H1 (cell line): ENCODE measurements at regions not wholly inside any gene's neighbourhood (a gene's known extent, or its start where the extent isn't known, plus 50 kb on each side); places are given as distances from the start of the nearest gene placed in this dataset.

Experiments used
- CTCF ChIA-PET: fragments of 300-600 bp; sonication (Branson Sonifier 250); formaldehyde crosslinking; loops from one replicate; lab custom pipeline; 2021; ENCODE audit not compliant: partially characterized antibody; lab: Charles Lee
- POLR2A ChIA-PET: fragments of 300-600 bp; sonication (Branson Sonifier 250); formaldehyde crosslinking; loops from one replicate; lab custom pipeline; 2021; ENCODE audit warnings: inconsistent platforms; ENCODE audit not compliant: partially characterized antibody; lab: Charles Lee
- DNase-seq, 2 experiments: peaks; one replicate each; pipeline versions ENCODE4 v3.0.0 to v3.0.0-alpha.2; 2010 to 2022; ENCODE audit warnings: low spot score in 2 of 2, low read depth in 1 of 2, mixed read lengths in 1 of 2
- FAIRE-seq: peaks from 2 replicates; lab custom pipeline; 2011; peaks lifted over from hg19 to GRCh38; lab: Jason Lieb, UNC
- H2AFZ ChIP-seq: 2 replicates; pipeline ENCODE4 v1.8.1; 2012; ENCODE audit warnings: low read length, inconsistent platforms
- H2AK5ac ChIP-seq: 2 replicates; pipeline ENCODE4 v1.6.1; 2013; ENCODE audit warnings: low read depth, low read length
- H2BK120ac ChIP-seq: replicated peaks from 2 replicates; pipeline ENCODE3; 2013; ENCODE audit warnings: low read depth, low read length, inconsistent platforms
- H2BK12ac ChIP-seq: 2 replicates; pipeline ENCODE4 v1.6.1; 2013; ENCODE audit warnings: low read depth, low read length
- H2BK15ac ChIP-seq: 2 replicates; pipeline ENCODE4 v1.6.1; 2013; ENCODE audit warnings: low read length
- H2BK20ac ChIP-seq: 2 replicates; pipeline ENCODE4 v1.6.1; 2013; ENCODE audit warnings: low read length
- H2BK5ac ChIP-seq: 2 replicates; pipeline ENCODE4 v1.6.1; 2013; ENCODE audit warnings: low read depth, low read length
- H3K14ac ChIP-seq: 2 replicates; pipeline ENCODE4 v1.6.1; 2013; ENCODE audit warnings: inconsistent platforms; ENCODE audit not compliant: insufficient read length
- H3K18ac ChIP-seq: 2 replicates; pipeline ENCODE4 v1.6.1; 2013; ENCODE audit warnings: low read length; ENCODE audit errors: extremely low read depth
- H3K23ac ChIP-seq: 2 replicates; pipeline ENCODE4 v1.6.1; 2013; ENCODE audit warnings: inconsistent platforms; ENCODE audit not compliant: insufficient read length
- H3K23me2 ChIP-seq: 2 replicates; pipeline ENCODE4 v1.6.1; 2013; ENCODE audit warnings: low read depth, low read length
- H3K27ac ChIP-seq: 2 replicates; pipeline ENCODE4 v1.6.1; 2011; ENCODE audit warnings: low read depth, low read length, inconsistent platforms
- H3K27me3 ChIP-seq, 4 experiments: replicated peaks in 1 of 4; 1 replicate in 1 of 4; 2 replicates in 3 of 4; pipeline versions ENCODE4 v1.6.1 to v1.8.1; 2011 to 2013; ENCODE audit warnings: low read length in 3 of 4, mild to moderate bottlenecking in 3 of 4, inconsistent platforms in 2 of 4, mixed read lengths in 2 of 4, moderate library complexity in 1 of 4; ENCODE audit not compliant: control insufficient read depth in 3 of 4, insufficient read depth in 3 of 4; ENCODE audit errors: extremely low read depth in 1 of 4
- H3K36me3 ChIP-seq, 4 experiments: 2 replicates each; pipeline versions ENCODE4 v1.6.1 to v1.8.1; 2011 to 2013; ENCODE audit warnings: mild to moderate bottlenecking in 4 of 4, low read length in 3 of 4, moderate library complexity in 2 of 4, control low read depth in 1 of 4, inconsistent platforms in 1 of 4; ENCODE audit not compliant: insufficient read depth in 4 of 4, control insufficient read depth in 2 of 4
- H3K4ac ChIP-seq: replicated peaks from 2 replicates; pipeline ENCODE3; 2013; ENCODE audit warnings: low read length, low read depth, mixed read lengths, inconsistent platforms; ENCODE audit not compliant: insufficient read length
- H3K4me1 ChIP-seq, 4 experiments: replicated peaks in 1 of 4; 1 replicate in 1 of 4; 2 replicates in 3 of 4; pipeline versions ENCODE4 v1.6.1 to v1.8.1; 2011 to 2013; ENCODE audit warnings: low read length in 3 of 4, inconsistent platforms in 2 of 4, mixed read lengths in 1 of 4; ENCODE audit not compliant: insufficient read depth in 4 of 4, control insufficient read depth in 3 of 4
- H3K4me2 ChIP-seq, 2 experiments: 2 replicates each; pipeline versions ENCODE4 v1.6.1 to v1.8.1; 2011 to 2013; ENCODE audit warnings: low read depth in 2 of 2, low read length in 2 of 2, control low read depth in 1 of 2, inconsistent platforms in 1 of 2, mild to moderate bottlenecking in 1 of 2; ENCODE audit not compliant: insufficient read depth in 1 of 2
- H3K4me3 ChIP-seq, 4 experiments: fragments of 200-600, 300-600 bp in 1 of 4; sonication (generic), shearing (Covaris generic), sonication (Bioruptor Twin) in 1 of 4; 2 replicates each; pipeline versions ENCODE4 v1.5.1 to v1.8.1; 2011 to 2016; ENCODE audit warnings: low read length in 4 of 4, low read depth in 3 of 4, control low read depth in 2 of 4, inconsistent platforms in 2 of 4, mild to moderate bottlenecking in 2 of 4, mixed read lengths in 1 of 4, moderate library complexity in 1 of 4; ENCODE audit not compliant: insufficient read depth in 2 of 4; ENCODE audit errors: extremely low read depth in 1 of 4
- H3K56ac ChIP-seq: replicated peaks from 2 replicates; pipeline ENCODE3; 2013; ENCODE audit warnings: low read depth, mild to moderate bottlenecking, mixed read lengths, low read length, inconsistent platforms; ENCODE audit not compliant: insufficient read length
- H3K79me1 ChIP-seq: 2 replicates; pipeline ENCODE4 v1.6.1; 2013; ENCODE audit warnings: low read depth, low read length, control low read depth
- H3K79me2 ChIP-seq, 2 experiments: 2 replicates each; pipeline versions ENCODE4 v1.6.1 to v1.8.1; 2012 to 2013; ENCODE audit warnings: low read length in 2 of 2, mild to moderate bottlenecking in 2 of 2, inconsistent platforms in 1 of 2; ENCODE audit not compliant: insufficient read depth in 2 of 2, control insufficient read depth in 1 of 2
- H3K9ac ChIP-seq, 4 experiments: replicated peaks in 1 of 4; 1 replicate in 1 of 4; 2 replicates in 3 of 4; pipeline versions ENCODE4 v1.6.1 to v1.8.1; 2011 to 2013; ENCODE audit warnings: low read depth in 3 of 4, low read length in 3 of 4, control low read depth in 2 of 4, mild to moderate bottlenecking in 2 of 4, moderate library complexity in 2 of 4, inconsistent platforms in 1 of 4; ENCODE audit errors: extremely low read depth in 1 of 4
- H3K9me3 ChIP-seq, 2 experiments: 2 replicates each; pipeline versions ENCODE4 v1.6.1 to v1.8.1; 2012 to 2013; ENCODE audit warnings: mild to moderate bottlenecking in 2 of 2, moderate library complexity in 2 of 2, control low read depth in 1 of 2, inconsistent platforms in 1 of 2, low read depth in 1 of 2, low read length in 1 of 2, mixed read lengths in 1 of 2; ENCODE audit not compliant: insufficient read depth in 2 of 2
- H4K20me1 ChIP-seq, 2 experiments: replicated peaks in 1 of 2; 2 replicates each; pipeline versions ENCODE3 to v1.8.1; 2011 to 2013; ENCODE audit warnings: inconsistent platforms in 2 of 2, low read length in 2 of 2, mild to moderate bottlenecking in 1 of 2; ENCODE audit not compliant: insufficient read depth in 2 of 2, control insufficient read depth in 1 of 2
- H4K5ac ChIP-seq: 2 replicates; pipeline ENCODE4 v1.6.1; 2013; ENCODE audit warnings: low read length, low read depth, mixed read lengths, inconsistent platforms; ENCODE audit not compliant: insufficient read length
- H4K8ac ChIP-seq: 2 replicates; pipeline ENCODE4 v1.8.0; 2013; ENCODE audit warnings: mild to moderate bottlenecking, moderate library complexity, low read length, inconsistent platforms; ENCODE audit not compliant: insufficient read depth; ENCODE audit errors: extremely low read depth
- H4K91ac ChIP-seq: replicated peaks from 2 replicates; pipeline ENCODE3; 2013; ENCODE audit warnings: low read length, mixed read lengths, inconsistent platforms; ENCODE audit not compliant: insufficient read length
- BRCA1 ChIP-seq: IDR thresholded peaks from 2 replicates; pipeline ENCODE4 v1.6.1; 2012; ENCODE audit warnings: low read depth, low read length, improper control_type of control experiment
- CBX5 ChIP-seq: fragments of 300-800, 300-1000 bp; sonication (generic); IDR thresholded peaks from 2 replicates; pipeline ENCODE4 v1.7.1; 2016; ENCODE audit warnings: antibody characterized with exemption, low read length, low read depth
- CREB1 ChIP-seq: IDR thresholded peaks from 2 replicates; pipeline ENCODE4 v1.6.1; 2012; ENCODE audit warnings: inconsistent platforms
- GTF2F1 ChIP-seq: IDR thresholded peaks from 2 replicates; pipeline ENCODE4 v1.6.1; 2012; ENCODE audit warnings: low read depth, low read length, improper control_type of control experiment, borderline replicate concordance
- HDAC6 ChIP-seq: IDR thresholded peaks from one replicate; pipeline ENCODE4 v1.7.1; 2012; ENCODE audit warnings: low read depth, mild to moderate bottlenecking, inconsistent platforms, low read length, moderate library complexity
- KDM4A ChIP-seq: IDR thresholded peaks from one replicate; pipeline ENCODE4 v1.7.1; 2012; ENCODE audit warnings: low read depth, mild to moderate bottlenecking, moderate library complexity, low read length, inconsistent platforms; ENCODE audit not compliant: severe bottlenecking
- NANOG ChIP-seq: IDR thresholded peaks from 2 replicates; pipeline ENCODE4 v1.6.1; 2011; ENCODE audit warnings: low read length, low read depth, mild to moderate bottlenecking, inconsistent platforms; ENCODE audit not compliant: insufficient read depth, poor library complexity, severe bottlenecking
- SIRT6 ChIP-seq: IDR thresholded peaks from one replicate; pipeline ENCODE4 v1.7.1; 2012; ENCODE audit warnings: low read length, inconsistent platforms
- SP4 ChIP-seq: IDR thresholded peaks from 2 replicates; pipeline ENCODE4 v1.6.1; 2012; ENCODE audit warnings: low read length, inconsistent platforms
- TBP ChIP-seq: IDR thresholded peaks from 2 replicates; pipeline ENCODE4 v1.6.1; 2011; ENCODE audit warnings: low read depth, low read length, improper control_type of control experiment
- TCF12 ChIP-seq: IDR thresholded peaks from 2 replicates; pipeline ENCODE4 v1.6.1; 2011; ENCODE audit warnings: low read depth, mild to moderate bottlenecking, low read length
- ZNF274 ChIP-seq: IDR thresholded peaks from 2 replicates; pipeline ENCODE4 v1.7.0; 2012; ENCODE audit warnings: low read length, borderline replicate concordance; ENCODE audit errors: extremely low read depth
- WGBS, 2 experiments: shearing (Covaris generic) in 1 of 2; methylation state at CpG; one replicate each; pipeline versions ENCODE4 v1.1.6 to v1.1.7; 2013 to 2015; ENCODE audit warnings: low lambda C conversion rate in 2 of 2, mixed read lengths in 2 of 2, inconsistent platforms in 1 of 2, low coverage in 1 of 2, missing lambda C conversion rate in 1 of 2; ENCODE audit not compliant: insufficient replicate concordance in 2 of 2, insufficient coverage in 1 of 2, insufficient read length in 1 of 2; ENCODE audit errors: extremely low coverage in 1 of 2, missing lambda C conversion rate in 1 of 2; 5-methylcytosine and 5-hydroxymethylcytosine counted together
- TF ChIP-seq, protein P1 (sequence below): IDR thresholded peaks from 2 replicates; pipeline ENCODE4 v1.6.1; 2012; ENCODE audit warnings: inconsistent platforms

GRCh38 chrX:122818068-122818467 lies 366.0 kb upstream of the GRIA3 start:
- Histone ChIP-seq H2AK5ac (no peak overlapping the region), H3K36me3 (no peaks in the 10 kb centered on the region), H3K4me1 (no peaks in the 10 kb centered on the region), H4K91ac (no peak overlapping the region), H4K5ac (no peak overlapping the region), H3K27me3 (no peaks in the 10 kb centered on the region), H2BK120ac (no peak overlapping the region), H3K4ac (no peak overlapping the region), H3K79me1 (no peaks in the 10 kb centered on the region), H2AFZ (no peak overlapping the region), H3K9me3 (no peaks in the 10 kb centered on the region), H3K14ac (no peak overlapping the region), H3K23ac (no peak overlapping the region), H4K20me1 (no peaks in the 10 kb centered on the region), H4K8ac (no peak overlapping the region), H3K79me2 (no peaks in the 10 kb centered on the region), H3K56ac (no peak overlapping the region)
- FAIRE-seq, result no peak
- WGBS, 2 experiments, result 72% methylated on average over 2 of the region's 4 CpGs; no CpG with 5 or more reads in 1 of the 2 experiments
- no peak for DNase-seq
- CTCF ChIA-PET, result no interaction called here
- no peak for TF ChIP-seq CREB1
- TF ChIP-seq SP4, result no peak
- no peak for TF ChIP-seq HDAC6
- no peak for TF ChIP-seq BRCA1
- TF ChIP-seq TBP, result no peak
- TF ChIP-seq, protein P1, sequence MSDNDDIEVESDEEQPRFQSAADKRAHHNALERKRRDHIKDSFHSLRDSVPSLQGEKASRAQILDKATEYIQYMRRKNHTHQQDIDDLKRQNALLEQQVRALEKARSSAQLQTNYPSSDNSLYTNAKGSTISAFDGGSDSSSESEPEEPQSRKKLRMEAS, result no peak
- no peak for TF ChIP-seq SIRT6
- TF ChIP-seq ZNF274, result no peak
- TF ChIP-seq NANOG, result no peak
- TF ChIP-seq TCF12, result no peak
- no peak for TF ChIP-seq GTF2F1
- TF ChIP-seq CBX5, result no peak
- TF ChIP-seq KDM4A, result no peak
- TF ChIP-seq, all 59 proteins: peak for 0
- H3K18ac ChIP-seq, result no peak overlapping the region
- H2BK20ac ChIP-seq, result no peak overlapping the region
- H3K4me3 ChIP-seq, result no peak overlapping the region
- no peak overlapping the region for H3K4me2 ChIP-seq
- no peaks in the 10 kb centered on the region for H3K23me2 ChIP-seq
- POLR2A ChIA-PET, result no interaction called here
- no peak overlapping the region for H2BK12ac ChIP-seq
- H3K9ac ChIP-seq, result no peak overlapping the region
- H2BK15ac ChIP-seq, result no peak overlapping the region
- no peak overlapping the region for H2BK5ac ChIP-seq
- H3K27ac ChIP-seq, result no peak overlapping the region
